ENCODE measurements at regions not wholly inside any gene's neighbourhood (a gene's known extent, or its start where the extent isn't known, plus 50 kb on each side); places are given as distances from the start of the nearest gene placed in this dataset.

DNA sequence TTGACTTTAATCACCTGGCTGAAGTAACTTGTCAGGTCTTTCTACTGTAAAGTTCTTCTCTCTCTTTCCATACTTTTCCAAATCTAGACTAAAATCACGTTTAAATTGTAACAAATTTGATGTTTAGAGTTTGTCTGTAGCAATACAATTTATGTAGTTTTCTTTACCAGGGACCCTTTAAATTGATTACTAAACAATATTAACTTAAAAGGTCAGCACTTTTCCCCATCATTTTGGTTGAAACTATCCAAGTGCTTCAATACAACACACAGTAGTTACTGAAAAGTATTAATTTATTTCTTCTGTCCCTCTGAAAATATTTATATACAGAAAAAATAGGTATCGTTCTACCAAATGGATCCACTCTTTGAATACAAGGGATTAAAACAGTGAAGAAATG lies 350.8 kb downstream of the SLC16A7 start:
- Mint-ChIP-seq H3K9me3 (peaks cover 4 to 13% of the 10 kb centered on the region in 2 donors), H3K4me3 (no peak overlapping the region), H3K27me3 (no peaks in the 10 kb centered on the region), H3K4me1 (no peaks in the 10 kb centered on the region), H3K27ac (no peak overlapping the region)
- no peak for DNase-seq
- no peak for ATAC-seq

DNA sequence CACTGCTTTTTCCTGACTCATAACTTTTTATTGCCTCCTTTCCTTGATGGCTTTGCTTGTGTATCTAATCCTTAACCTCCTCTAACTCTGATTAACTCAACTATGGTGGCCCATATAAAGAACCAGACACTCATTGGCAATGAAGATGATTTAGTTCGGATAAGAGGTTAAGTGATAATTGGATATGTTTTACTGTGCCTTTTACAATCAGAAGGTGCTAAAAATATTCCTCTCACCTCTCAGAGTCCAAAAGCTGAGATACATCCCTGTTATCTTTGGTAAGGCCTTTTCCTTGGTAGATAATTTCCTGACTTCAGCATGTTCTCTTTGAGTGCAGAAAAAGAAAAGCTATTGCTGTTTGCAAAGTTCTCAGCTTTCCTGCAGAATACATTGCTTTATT lies 367.7 kb downstream of the SLC16A7 start:
- Mint-ChIP-seq H3K27me3 (no peaks in the 10 kb centered on the region), H3K4me1 (no peaks in the 10 kb centered on the region), H3K27ac (no peak overlapping the region), H3K9me3 (peaks cover 0 to 7% of the 10 kb centered on the region in 2 donors), H3K4me3 (no peak overlapping the region)
- DNase-seq: no peak
- no peak for ATAC-seq

DNA sequence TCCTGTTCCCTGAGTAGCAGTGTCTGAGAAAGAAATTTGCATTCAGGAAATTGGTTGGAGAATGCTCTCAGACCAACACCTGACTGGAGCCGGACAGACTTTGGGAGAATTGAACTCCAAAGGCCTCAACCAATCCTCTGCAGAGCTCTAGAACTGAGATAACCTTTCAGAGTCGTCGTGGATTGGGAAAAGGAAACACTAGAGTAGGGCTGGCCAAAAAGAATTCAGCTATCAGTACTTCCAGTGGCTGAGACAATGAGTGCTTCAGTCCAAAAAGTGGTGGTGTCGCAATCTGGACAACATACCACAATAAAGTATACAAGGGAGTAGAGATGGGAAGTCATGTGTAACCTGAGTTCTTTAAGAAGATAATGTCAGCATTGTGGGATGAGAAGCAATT lies 377.1 kb downstream of the SLC16A7 start:
- no peak for ATAC-seq
- Mint-ChIP-seq H3K4me1 (no peaks in the 10 kb centered on the region), H3K4me3 (no peak overlapping the region), H3K9me3 (no peaks in the 10 kb centered on the region), H3K27me3 (no peaks in the 10 kb centered on the region), H3K27ac (no peak overlapping the region)
- DNase-seq: no peak

DNA sequence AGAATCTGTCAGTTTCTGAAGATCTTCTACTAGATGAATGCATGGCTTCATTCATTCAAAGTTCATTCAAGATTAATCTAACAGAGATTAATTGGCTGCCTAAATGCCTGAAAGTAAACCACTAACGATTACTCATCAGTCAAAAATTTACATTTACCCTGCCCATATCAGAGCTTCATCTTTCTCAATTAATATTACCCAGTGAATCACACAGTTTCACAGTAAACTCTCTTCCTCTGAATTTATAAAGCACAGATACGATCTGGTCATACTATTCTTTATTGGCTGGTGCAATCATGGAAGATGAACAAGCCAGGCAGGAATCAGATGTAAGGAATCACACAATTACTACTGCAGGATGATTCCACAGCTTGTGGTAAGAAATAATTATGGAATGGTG lies 377.7 kb downstream of the SLC16A7 start:
- no peaks in the 10 kb centered on the region for H3K9me3 Mint-ChIP-seq
- DNase-seq (no peak), ATAC-seq (no peak)
- H3K27me3 Mint-ChIP-seq: no peaks in the 10 kb centered on the region
- no peaks in the 10 kb centered on the region for H3K4me1 Mint-ChIP-seq
- H3K27ac Mint-ChIP-seq: no peak overlapping the region
- no peak overlapping the region for H3K4me3 Mint-ChIP-seq

DNA sequence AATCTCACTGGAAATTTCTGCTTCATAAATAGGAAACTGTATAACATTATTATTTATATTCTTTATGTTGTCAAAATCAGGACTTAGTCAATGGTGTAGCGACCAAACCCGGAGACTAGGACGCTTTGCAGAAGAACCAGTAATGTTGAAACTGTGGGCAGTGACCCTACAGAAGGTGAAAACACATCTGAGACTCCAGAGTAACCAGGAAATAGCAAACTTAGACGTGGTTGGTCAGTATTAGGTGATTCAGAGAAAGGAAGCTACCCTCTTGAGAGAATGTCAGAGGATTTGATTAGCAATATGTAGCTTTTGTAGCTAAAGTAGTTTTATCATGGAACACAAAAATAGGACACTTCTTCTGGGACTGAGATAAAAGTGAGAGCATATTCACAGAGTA lies 381.9 kb downstream of the SLC16A7 start:
- DNase-seq (no peak), ATAC-seq (no peak)
- Mint-ChIP-seq H3K9me3 (no peaks in the 10 kb centered on the region), H3K27ac (no peak overlapping the region), H3K27me3 (no peaks in the 10 kb centered on the region), H3K4me3 (no peak overlapping the region), H3K4me1 (no peaks in the 10 kb centered on the region)

DNA sequence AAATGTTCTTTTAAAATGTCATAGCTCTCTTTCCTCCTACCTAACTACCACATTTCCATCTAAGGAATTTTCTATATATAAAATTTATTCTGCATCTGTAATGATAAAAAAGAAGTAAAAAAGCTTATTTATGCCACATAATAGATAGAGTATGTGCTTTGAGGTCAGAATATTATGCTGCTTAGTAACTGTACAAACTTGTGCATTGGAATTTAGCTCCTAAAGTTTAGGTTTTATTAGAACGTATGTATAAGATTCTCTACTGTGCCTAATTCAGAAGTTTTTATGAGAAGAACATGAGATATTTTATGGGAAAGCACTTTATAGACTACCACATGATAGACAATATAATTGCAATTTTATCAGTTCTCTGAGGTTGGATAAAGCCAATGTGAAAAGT lies 384.6 kb downstream of the SLC16A7 start:
- Mint-ChIP-seq H3K9me3 (no peaks in the 10 kb centered on the region), H3K4me3 (no peak overlapping the region), H3K27me3 (no peaks in the 10 kb centered on the region), H3K27ac (no peak overlapping the region), H3K4me1 (no peaks in the 10 kb centered on the region)
- DNase-seq (no peak), ATAC-seq (no peak)

DNA sequence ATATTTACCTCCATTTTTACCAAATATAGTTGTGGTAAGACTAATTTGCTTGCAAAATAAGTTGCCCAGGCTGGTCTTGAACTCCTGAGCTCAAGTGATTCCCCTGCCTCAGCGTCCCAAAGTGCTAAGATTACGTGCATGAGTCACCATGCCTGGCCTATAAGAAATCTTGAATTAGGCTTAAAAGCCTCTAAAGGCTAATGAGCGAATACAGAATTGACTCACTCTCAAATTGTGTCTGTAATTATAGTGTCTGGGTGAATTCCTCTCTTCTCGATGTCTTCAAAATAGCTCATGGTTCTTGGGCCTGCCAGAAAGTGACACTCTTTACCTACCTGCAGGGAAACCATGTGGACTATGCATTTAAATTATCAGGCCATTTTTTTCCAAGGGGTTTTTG lies 403.5 kb downstream of the SLC16A7 start:
- no peak for ATAC-seq

DNA sequence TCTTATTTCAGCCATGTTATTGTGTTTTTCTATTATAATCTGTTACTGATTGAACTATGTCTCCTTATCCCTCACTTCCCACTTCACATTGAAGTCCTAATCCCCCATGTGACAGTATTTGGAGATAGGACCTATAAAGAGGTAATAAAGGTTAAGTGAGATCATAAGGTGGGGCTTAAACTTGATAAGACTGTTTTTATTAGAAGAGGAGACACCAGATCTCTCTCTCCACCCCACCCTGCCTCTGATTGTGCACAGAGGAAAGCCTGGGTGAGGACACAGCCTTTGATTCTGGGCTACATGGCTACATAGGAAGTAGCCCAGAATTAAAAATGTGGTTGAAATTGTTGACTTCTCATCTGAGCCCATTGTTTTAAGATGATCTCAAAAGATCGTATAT lies 414.7 kb downstream of the SLC16A7 start:
- Mint-ChIP-seq H3K4me1 (no peaks in the 10 kb centered on the region), H3K27me3 (no peaks in the 10 kb centered on the region), H3K4me3 (no peak overlapping the region), H3K9me3 (no peaks in the 10 kb centered on the region), H3K27ac (no peak overlapping the region)
- DNase-seq (no peak), ATAC-seq (no peak)

More for the DNA sequence above, 403.5 kb downstream of the SLC16A7 start:
- H3K4me3 Mint-ChIP-seq: no peak overlapping the region
- no peak for DNase-seq
- no peaks in the 10 kb centered on the region for H3K27me3 Mint-ChIP-seq
- H3K9me3 Mint-ChIP-seq: peaks cover 0 to 8% of the 10 kb centered on the region in 2 donors
- no peaks in the 10 kb centered on the region for H3K4me1 Mint-ChIP-seq
- H3K27ac Mint-ChIP-seq: no peak overlapping the region

DNA sequence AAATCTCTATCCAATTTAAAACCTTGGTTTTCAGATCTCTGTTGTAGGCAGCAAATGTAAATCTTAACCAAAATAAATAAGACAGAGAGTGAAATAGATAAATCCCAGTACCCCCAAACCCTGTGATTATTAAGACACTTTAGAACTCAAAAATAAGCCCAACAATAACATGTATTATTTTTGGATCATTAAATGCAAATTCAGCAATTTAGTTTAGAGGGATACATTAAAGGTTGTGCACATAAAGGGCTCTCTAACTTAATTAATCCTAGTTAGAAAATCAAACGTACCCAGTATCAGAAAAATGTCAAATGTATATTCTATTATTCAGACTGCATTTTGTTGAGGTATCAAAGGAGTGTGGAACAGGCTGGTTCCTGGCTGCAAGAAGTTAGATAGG lies 416.8 kb downstream of the SLC16A7 start:
- DNase-seq: no peak
- H3K9me3 Mint-ChIP-seq: no peaks in the 10 kb centered on the region
- no peak for ATAC-seq
- no peak overlapping the region for H3K27ac Mint-ChIP-seq
- no peaks in the 10 kb centered on the region for H3K4me1 Mint-ChIP-seq
- no peak overlapping the region for H3K4me3 Mint-ChIP-seq
- no peaks in the 10 kb centered on the region for H3K27me3 Mint-ChIP-seq

DNA sequence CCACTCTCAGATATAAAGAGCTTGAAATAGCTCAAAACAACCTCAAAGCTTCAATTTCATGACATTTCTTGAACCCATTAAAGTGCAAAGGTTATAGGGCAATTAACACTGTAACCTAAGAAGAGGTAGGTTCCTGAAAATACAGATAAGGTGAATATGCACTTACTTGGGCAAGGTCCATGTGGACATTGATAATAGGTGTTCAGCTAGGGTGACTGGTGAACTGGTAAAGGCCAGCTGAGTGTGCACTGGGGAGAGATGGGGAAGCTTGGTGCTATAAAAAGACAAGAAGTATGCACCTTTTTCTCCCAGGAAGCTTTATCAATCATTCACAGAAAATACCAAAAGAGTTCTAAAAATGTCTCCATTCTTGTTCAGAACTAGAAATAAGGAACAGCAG lies 418.6 kb downstream of the SLC16A7 start:
- Mint-ChIP-seq H3K27ac (no peak overlapping the region), H3K27me3 (no peaks in the 10 kb centered on the region), H3K9me3 (no peaks in the 10 kb centered on the region), H3K4me1 (no peaks in the 10 kb centered on the region), H3K4me3 (no peak overlapping the region)
- DNase-seq (no peak), ATAC-seq (no peak)

DNA sequence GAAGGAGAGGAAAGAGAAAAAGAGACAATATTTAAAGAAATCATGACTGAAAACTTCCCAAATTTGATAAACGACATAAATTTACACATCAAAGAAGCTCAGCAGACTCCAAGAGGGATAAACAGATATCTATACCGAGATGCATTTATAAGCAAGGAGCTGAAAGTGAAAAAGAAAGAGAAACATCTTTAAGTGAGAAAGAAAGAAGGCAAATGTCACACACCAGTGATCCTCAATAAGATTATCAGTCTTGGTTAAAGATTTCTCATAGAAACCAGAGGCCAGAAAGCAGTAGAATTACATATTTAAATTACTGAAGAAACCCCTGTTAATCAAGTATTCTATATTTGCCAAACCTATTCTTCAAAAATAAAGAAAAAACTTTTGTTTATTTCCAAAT lies 424.2 kb downstream of the SLC16A7 start:
- Mint-ChIP-seq H3K4me3 (no peak overlapping the region), H3K9me3 (no peaks in the 10 kb centered on the region), H3K4me1 (no peaks in the 10 kb centered on the region), H3K27ac (no peak overlapping the region), H3K27me3 (no peaks in the 10 kb centered on the region)
- no peak for DNase-seq
- no peak for ATAC-seq

DNA sequence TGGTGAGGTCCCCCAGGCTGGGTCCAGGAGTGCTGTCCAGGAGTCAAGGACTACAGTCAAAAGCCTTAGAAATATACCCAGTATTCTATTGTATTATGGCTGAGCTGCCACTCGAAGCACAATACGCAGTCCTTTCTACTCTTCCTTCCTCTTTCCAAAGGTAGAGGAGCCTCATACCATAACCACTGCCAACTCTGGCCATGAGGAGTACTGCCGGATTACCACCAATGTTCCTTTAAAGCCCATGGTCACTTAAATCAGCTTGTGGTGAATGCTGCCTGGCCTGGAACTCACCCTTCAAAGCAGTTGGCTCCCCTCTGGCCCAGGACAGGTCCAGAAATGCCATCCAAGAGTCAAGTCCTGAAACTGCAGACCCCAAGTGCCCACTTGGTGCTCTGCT lies 425.4 kb downstream of the SLC16A7 start:
- Mint-ChIP-seq H3K4me1 (no peaks in the 10 kb centered on the region), H3K27me3 (no peaks in the 10 kb centered on the region), H3K9me3 (peaks cover 0 to 5% of the 10 kb centered on the region in 2 donors), H3K27ac (no peak overlapping the region), H3K4me3 (no peak overlapping the region)
- ATAC-seq (no peak), DNase-seq (no peak)

DNA sequence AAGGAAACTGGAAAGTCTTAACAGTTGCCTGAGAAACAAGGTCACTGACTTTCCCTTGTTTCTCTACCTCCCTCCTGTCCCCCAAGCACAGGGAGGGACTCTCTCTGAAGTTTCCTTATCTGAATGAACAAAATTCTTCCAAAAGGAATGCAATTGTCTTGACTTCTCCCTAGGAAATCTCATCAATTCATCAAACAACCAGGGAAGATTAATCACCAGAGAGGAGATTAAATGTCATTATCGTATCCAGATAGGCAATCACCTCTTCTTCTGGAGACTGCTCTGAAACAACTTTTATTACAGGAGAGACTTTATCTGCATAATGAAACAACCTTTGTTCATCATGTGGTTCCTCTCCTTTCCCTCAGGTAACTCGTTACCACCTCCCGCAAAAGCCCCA lies 431.4 kb downstream of the SLC16A7 start:
- H3K9me3 Mint-ChIP-seq: peaks cover 0 to 5% of the 10 kb centered on the region in 2 donors
- no peaks in the 10 kb centered on the region for H3K27me3 Mint-ChIP-seq
- no peaks in the 10 kb centered on the region for H3K4me1 Mint-ChIP-seq
- H3K4me3 Mint-ChIP-seq: no peak overlapping the region
- ATAC-seq (no peak), DNase-seq (no peak)
- no peak overlapping the region for H3K27ac Mint-ChIP-seq

DNA sequence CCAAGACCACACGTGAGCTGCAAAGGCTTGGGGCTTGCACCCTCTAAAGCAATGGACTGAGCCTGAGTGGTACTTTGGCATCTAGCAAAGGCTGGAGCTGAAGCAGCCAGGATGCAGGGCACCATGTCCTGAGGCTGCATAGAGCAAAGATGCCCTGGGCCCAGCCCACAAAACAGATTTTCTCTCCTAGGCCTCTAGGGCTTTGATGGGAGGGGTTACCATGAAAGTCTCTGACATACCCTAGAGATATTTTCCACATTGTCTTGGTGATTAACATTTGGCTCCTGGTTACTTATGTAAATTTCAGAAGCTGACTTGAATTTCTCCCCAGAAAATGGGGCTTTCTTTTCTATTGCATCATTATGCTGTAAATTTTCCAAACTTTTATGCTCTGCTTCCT lies 438.3 kb downstream of the SLC16A7 start:
- no peaks in the 10 kb centered on the region for H3K4me1 Mint-ChIP-seq
- no peak overlapping the region for H3K4me3 Mint-ChIP-seq
- H3K27me3 Mint-ChIP-seq: no peaks in the 10 kb centered on the region
- DNase-seq (no peak), ATAC-seq (no peak)
- no peak overlapping the region for H3K27ac Mint-ChIP-seq
- peaks cover 6 to 26% of the 10 kb centered on the region in 2 donors for H3K9me3 Mint-ChIP-seq

DNA sequence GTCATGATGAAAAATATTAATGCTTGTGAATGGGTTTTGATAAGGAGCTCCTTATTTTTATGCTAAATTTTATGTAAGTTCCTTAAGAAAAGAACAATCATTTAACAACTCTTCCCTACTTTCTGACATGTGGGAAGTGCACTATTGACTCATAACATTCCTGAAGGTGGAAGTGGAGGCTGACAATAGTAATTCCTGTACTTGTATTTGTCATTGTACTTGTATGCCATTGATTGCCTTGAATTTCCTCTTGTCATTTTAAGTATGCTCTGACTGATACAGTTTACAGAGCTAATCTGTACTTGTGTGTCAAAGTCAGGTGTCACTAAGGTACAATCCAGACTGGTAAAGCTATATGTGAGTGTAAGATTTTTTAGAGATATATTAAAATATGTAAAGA lies 440.0 kb downstream of the SLC16A7 start:
- DNase-seq: no peak
- Mint-ChIP-seq H3K27ac (no peak overlapping the region), H3K9me3 (peaks cover 6 to 26% of the 10 kb centered on the region in 2 donors), H3K27me3 (no peaks in the 10 kb centered on the region), H3K4me3 (no peak overlapping the region), H3K4me1 (no peaks in the 10 kb centered on the region)
- no peak for ATAC-seq

DNA sequence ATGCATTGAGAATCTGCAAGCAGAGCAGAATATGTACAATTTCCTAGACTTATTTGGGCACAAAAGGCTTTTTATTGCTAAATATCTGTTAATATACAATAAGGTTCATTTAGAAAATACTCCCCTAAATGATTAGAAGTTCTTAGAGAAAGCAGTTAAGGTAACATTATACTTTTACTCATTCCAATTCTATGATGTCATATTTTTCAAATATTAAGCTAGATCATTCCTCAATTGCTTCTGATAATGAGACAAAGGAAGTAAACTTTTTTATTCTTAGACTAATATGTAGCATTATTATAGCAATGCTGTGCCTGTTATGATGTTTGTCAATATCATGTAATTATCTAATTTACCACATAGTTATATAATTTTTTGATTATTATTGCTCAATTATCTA lies 447.0 kb downstream of the SLC16A7 start:
- ATAC-seq (no peak), DNase-seq (no peak)
- no peaks in the 10 kb centered on the region for H3K27me3 Mint-ChIP-seq
- H3K9me3 Mint-ChIP-seq: peaks cover 0 to under 1% of the 10 kb centered on the region in 2 donors
- H3K4me1 Mint-ChIP-seq: no peaks in the 10 kb centered on the region
- H3K27ac Mint-ChIP-seq: no peak overlapping the region
- H3K4me3 Mint-ChIP-seq: no peak overlapping the region

DNA sequence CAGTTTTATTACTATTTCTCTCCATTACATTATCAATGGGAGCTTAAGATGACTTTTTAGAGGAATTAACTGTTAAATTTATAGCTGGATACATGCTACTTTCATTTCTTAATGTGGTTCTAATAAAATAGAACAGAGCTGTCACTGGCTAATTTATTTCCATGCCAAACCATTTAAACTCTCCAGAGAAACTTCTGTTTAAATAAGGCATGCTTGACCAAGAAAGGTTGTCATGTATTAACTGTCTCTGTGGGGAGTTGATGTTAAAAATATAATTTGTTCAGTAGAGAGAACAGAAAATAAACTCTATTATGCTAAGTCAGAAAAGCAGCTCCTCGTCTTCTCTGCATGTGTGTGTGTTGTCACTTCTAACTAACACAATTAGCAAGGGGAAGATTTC lies 447.4 kb downstream of the SLC16A7 start:
- Mint-ChIP-seq H3K4me3 (no peak overlapping the region), H3K27me3 (no peaks in the 10 kb centered on the region), H3K9me3 (no peaks in the 10 kb centered on the region), H3K27ac (no peak overlapping the region), H3K4me1 (no peaks in the 10 kb centered on the region)
- ATAC-seq: no peak
- no peak for DNase-seq

DNA sequence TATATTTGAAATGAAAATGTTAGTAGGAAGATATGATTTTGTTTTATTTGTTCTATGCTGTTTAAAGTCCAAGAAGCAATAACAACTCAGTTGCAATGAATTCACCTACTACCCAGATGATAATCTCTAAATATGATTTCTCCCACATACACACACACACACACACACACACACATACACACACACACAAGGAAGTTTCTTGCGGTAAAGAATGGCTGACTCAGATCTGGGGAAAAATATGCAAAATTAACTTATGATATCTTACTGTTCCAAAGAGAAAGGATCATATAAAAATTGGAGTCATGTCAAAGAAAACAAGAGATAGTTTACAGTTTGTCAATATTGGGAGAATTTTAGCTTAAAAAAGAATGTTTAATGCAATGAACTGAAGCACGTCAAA lies 456.7 kb downstream of the SLC16A7 start:
- Mint-ChIP-seq H3K4me1 (no peaks in the 10 kb centered on the region), H3K4me3 (no peak overlapping the region), H3K27ac (no peak overlapping the region), H3K27me3 (no peaks in the 10 kb centered on the region), H3K9me3 (peaks cover 0 to 3% of the 10 kb centered on the region in 2 donors)
- DNase-seq (no peak), ATAC-seq (no peak)
